GM21423 (cell line): ENCODE measurements at regions not wholly inside any gene's neighbourhood (a gene's known extent, or its start where the extent isn't known, plus 50 kb on each side); places are given as distances from the start of the nearest gene placed in this dataset.
"Not testable (repeated sequence)": the region's sequence is repeated elsewhere in the genome, so short reads cannot be mapped to it uniquely, and the experiment has no call there.

ENCODE experiments used
- ATAC-seq: cut with Tn5 transposase; IDR thresholded peaks from one replicate; pipeline ENCODE4 v1.9.1; 2021; ENCODE audit warnings: mild to moderate bottlenecking, moderate library complexity; ENCODE audit not compliant: unreplicated experiment

DNA sequence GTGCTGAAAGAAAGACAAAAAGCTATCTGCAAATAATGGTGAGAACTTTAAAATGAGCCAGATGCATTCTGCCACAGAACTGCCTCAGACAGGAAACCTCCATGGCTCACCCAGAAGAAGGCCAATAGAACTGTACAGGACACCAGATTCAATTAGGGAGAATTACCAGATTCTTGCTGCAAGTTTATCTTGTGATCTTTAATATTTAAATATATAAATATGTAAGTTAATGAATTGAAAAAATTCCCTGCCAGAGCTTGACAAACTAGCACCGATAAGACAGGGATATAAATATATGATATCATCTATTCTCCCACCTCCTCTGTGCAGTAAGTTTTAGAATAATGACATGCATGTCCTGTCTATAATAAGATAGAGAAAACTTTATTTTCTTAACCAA, 252.8 kb downstream of the PLK2 start:
- ATAC-seq: no peak

DNA sequence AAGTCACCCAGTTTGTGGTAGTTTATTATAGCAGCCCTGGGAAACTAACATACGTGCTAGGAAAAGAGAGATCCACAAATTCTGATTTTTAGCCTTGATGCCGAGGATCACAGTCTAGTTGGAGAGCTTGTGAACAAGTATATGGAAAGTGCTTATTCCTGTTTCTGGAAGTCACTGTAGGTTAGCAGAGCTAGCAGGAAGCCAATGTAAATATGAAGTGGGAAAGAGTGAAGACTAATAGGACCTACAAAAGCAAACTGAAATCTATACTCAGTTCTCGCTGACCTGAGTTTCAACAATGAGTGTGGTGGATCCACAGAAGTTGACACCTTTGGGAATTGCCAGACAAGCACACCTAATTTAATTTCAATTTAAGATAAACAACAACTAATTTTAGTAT, 254.9 kb downstream of the PLK2 start:
- ATAC-seq: no peak

DNA sequence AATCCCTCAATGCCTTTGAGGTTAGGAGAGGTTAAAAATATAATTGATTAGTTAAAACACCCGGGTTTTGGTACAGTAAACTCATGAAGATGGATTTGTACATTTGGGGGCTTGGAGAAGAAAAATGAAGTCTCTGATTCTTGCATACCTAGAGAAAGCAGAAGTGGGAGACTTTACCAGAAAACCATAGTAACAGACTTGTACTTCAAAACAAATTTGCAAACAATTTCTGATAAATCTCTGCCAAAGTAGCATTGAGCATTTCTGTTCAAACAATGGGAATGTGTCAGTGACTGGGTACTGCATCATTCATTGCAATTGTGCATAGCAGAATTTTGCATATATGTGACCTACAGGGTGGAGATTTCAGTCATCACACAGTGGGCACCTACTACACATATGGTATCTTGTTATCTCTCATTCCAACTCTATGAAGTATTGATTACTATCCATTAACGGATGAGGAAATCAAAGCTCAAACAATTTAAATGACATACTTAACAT, 256.9 kb downstream of the PLK2 start:
- no peak for ATAC-seq

DNA sequence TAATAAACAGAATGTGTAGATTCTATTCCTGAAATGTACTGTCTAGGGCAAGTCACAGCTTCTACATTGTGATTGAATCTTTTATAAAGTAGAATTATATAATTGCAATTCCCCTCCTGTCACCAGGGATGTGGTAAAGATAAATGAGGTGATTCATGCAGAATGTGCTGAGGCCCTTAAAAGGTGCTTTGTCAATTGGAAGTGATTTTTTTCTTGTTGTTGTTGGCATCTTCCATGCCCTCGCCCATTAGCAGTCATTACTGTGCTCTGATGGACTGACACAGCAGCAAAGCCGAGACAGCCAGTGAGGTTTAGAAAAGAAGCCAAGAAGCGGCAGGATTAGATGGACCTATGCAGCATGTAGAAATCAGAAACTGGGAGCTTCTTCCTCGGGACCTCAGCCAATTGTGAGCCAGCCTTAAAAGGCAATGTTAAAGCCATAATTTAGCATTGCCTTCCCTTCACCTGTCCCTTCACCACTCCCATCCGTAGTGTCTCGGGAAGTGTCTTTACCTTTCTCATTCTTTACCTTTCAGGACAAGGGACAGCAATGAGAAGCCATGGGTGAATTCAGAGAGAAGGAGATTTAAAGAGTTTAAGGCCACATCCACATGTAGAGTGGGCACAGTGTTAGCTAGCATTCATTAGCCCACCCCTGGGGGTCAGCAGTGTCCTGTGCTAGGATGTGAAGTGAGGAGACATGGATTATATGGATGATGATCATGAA, 257.8 kb downstream of the PLK2 start:
- ATAC-seq: no peak

DNA sequence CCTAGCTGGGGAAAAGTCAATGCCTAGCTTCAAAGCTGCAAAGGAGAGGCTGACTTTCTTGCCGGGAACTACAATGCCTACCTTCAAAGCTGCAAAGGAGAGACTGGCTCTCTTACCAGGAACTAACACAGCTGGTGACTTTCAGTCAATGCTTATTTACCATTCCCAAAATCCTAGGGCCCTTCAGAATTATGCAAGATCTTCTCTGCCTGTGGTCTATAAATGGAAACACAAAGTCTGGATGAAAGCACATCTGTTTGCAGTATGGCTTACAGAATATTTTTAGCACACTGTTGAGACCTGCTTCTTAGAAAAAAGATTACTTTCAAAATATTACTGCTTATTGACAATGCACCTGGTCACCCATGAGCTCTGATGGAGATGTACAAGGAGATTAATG, 259.4 kb downstream of the PLK2 start:
- no peak for ATAC-seq

DNA sequence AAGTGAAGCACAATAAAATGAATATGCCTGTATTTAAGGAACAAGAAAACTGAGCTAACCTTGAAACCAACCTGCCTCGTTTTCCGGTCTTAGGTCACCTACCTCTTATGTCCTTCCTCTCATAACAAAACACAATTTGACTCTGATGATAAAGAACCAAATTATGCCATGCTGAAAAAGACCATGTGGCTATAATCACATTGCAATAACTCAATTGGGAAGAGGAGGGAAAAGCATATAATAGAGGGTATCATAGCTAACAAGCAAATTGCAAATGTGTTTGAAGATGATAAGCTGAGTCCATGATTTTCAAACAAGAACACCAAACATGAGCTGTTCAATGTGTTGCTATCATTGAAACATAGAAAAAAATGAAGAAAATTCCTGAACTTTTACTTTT, 260.8 kb downstream of the PLK2 start:
- no peak for ATAC-seq

DNA sequence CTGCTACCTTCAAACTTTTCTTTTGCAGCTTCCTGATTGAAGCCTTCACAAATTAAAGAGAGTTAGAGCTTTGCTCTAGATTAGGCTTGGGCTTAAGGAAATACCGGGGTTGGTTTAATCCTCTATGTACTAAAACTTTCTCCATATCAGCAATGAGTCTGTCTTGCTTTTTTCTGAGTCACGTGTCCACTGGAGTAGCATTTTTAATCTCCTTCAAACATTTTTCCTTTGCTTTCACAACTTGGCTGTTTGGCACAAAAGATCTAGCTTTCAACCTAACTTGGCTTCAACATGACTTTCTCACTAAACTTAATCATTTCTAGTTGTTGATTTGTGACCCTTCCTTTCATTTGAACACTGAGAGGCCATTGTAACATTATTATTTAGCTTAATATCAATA, 261.6 kb downstream of the PLK2 start:
- ATAC-seq: no peak

DNA sequence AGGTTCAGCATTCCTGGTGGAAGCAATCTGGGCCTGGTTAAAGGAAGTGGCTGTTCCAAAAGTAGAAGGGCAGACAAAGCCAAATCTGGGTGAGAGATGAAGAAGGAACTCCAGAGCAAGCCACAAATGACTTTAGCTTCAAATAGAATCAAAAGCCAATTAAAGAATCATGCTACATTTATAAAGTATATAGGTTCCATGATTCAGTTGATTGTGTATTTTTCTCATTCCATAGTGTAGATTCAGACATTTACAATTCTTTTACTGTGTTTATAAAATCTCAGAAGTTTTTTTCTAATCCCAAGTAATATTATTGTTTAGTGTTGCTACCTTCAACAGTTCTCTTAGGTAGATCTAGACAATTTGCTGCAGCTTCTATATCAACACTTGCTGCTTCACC, 262.0 kb downstream of the PLK2 start:
- ATAC-seq: no peak

DNA sequence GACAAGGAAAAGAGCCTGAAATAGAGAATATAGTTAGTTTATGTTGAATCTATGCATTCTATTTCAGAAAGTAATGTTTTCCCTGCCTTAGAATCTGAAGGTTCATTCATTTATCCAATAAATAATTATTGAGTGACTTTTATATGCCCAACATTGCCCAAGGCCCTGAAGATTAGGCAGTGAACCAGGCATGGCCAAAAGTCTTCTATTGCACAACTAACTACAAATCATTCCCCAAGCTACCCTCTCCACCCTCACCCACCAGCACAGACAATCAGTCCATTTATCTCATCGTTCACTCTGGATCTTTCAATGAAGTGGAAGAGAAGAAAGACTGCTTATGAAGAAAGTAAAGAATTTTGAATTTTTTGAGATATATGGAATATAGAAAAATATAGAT, 268.4 kb downstream of the PLK2 start:
- ATAC-seq: no peak

DNA sequence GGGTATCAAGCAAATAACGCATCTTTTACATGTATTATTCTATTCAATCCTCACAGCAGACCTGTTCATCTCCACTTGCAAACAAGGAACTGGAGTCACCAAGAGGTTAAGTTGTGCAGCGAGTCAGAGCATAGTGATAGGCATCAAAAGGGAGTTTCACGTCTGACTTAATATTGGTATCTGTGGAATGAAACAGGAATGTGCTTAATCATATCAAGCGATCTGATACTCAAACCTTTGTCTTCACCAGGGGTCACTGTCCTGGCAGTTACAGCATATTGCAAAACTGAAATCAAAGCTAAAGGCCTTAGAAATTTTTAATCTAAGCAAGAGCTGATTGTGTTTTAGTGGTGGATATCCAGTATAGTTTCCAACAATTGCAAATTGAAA, 271.6 kb downstream of the PLK2 start:
- ATAC-seq: no peak

DNA sequence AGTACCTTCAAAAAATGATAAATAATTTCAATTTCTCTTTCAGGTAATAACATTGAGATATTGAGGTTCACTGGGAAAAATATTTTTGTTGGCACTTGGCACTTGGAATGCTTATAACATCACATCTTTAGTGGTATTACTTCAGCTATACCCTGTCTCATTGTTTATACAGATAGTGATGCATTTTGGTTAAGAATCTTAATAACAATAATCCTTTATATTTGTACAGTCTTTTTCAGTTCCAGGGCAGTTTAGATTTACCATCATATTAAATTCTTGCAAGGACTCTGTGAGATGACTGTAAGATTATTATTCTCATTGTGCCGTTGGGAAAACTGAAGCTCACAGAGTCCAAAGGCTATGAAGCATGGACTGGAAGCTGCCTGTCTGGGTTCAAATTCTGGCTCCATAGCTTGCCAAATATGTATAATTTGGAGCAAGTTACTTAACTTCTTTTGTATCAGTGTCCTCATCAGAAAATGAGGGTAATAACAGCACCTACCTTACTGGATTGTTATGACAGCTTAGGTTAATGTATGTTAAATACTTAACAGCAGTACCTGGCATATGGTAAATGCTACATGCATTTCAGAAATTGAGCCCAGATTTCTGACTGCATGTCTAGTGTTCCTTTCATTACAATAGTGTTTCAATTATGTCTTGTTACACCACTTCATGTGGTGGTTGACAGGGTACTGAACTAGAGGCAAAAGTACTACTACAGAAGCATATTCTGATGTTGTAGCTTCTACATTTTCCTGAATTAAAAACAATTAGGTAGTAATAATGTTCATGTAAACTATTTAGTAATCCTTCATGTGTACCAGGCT, 272.2 kb downstream of the PLK2 start:
- ATAC-seq: no peak

DNA sequence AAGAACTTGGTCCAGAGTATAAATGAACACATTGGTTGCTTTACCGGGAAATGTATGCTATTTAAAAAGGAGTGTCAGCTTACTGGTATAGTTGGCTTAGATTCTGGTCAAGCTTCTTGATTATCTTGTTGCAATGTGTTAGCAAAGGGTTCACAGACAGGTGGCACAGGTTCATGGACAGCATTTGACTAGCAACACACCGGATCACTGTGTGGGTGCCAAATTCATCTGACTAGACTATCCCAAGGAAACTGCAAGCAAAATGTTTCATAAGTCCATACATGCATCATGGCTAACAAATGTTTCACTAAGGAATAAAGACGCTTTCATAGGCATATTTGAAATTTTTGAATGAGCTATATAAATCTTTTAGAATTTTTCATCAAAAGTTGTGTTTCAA, 274.1 kb downstream of the PLK2 start:
- ATAC-seq: no peak

DNA sequence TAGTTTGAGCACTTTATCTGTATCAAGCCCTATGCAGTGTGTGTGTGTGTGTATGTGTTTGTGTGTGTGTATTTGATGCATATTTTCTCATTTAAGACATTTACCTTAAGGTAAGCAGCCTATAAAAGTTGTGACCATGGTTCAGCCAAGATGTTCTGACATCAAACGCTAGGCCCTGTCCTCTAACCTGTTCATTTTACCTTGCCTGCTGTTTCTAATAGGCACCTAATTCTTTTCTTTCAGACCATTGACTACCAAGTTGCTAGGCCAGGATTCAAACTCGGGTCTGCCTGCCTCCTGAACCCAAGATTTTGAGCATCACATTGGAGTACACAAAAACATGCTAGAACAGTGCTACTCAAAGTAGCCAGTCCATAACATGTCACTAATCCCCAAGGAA, 274.5 kb downstream of the PLK2 start:
- no peak for ATAC-seq

DNA sequence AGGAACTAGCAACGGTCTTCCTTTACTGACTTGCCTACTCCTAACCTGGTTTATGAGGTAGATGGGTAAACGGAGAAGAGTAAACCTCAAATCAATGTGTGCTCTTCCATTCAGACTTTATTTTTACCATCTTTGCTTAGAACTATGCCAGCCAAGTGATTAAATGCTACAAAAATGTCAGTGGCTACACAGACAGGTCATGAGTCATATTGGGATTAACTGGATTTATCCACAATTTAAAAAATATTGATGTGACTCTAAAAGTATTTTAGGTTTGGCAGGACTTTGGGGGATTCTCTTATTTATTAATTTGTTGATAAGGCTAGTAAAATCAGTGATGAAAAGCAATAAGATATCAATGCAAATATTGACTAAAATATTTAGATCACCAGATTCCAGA, 275.0 kb downstream of the PLK2 start:
- ATAC-seq: no peak

DNA sequence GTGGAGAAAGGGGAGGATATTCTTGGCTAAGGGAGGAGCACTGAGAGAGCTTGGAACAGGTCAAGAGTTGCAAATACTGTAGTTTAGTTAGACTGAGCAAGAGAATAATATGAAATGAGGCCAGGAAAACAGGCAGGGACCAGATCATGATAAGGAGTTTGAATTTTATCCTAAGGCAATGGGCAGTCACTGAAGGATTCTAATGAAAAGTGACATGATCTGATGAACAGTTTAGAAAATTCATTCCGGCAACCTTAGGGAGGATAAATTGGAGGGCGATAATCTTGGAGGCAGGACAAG, 276.1 kb downstream of the PLK2 start:
- ATAC-seq: no peak

DNA sequence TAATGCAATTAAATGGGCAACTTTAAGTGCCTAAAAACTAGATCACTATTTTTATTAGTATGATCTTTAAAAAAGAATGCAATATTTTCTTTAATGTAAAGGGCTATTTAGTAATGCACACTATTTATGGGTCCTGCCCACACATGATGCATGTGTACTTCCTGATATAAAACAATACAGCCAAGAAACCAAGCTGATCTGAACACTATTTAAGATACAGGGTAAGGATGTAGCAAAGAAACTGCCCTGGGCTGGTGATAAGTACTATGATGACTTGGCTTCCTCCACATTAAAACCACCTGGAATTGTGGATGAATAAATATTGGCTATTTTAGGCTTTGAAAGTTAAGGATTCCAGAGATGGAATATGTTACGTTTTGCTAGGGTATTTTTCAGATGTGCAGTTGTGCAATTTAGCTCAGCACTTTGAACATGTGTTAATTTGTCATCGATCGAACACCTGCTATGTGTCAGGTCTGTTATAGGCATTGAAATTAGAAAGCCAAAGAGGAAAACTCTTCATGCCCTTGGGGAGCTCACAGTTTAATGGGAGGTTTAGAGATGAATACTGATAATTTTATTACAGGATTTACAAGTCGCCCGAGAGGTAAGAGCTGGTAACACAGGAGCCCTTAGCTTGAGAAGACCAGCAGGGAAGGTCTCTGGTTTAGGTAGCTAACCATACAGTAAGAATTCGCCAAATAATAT, 276.7 kb downstream of the PLK2 start:
- ATAC-seq: no peak

DNA sequence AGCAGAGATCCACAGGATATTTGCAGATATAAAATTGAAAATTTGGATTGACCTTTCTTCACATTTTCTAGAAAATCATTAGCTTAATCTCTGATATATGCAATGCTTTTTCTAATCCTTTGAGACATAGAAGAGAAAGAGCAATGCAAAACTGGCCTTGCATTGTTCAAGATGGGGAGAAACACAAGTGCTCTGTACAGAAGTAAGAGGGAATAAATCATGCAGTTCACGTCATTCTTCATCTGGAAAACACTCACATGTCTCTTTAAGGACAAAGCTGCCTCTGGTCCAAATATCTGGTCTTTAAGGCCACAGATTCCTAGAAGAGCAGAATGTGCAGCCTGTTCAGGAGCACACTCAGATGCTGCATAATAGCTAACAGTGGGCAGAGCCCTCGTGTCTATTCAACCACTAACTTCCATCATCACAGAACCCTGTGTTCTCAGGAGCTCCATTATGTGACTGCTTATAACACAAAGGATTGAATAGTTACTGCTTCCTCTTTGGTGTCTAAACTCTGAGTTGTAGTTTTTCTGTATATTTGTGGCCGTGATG, 277.5 kb downstream of the PLK2 start:
- ATAC-seq: no peak

DNA sequence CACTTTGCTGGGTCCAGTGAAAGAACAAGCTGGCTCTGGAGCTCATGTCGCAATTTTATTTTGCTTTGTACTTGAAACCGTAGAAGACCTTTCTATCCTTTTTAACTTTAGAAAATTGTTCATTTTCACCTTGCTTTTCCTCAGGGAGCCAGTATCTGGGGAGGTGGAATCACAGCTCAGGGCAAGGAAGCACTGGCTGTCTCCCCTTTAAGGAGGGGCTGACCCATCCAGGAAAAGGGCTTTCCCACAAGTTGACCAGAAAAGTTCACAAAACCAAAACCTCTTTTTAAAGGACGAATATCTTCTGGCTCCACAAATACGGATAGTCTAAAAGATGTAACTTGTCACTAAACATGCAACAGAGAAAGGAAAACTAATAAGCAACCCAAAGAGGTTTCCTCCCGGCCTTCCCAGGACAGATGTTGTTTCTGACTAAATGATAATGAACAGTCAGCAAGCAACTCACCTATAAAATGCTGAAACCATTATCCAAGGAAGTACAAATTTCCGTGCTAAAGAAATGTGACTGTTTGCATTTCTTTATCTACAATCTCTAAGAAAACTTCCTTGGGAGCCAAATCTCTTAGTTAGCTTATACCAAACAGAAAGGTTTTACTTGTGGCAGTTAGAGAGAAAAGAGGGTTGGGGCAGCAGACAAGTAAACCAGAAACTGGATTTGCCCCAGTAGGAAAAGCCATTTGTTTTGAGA, 278.2 kb downstream of the PLK2 start:
- ATAC-seq: no peak

DNA sequence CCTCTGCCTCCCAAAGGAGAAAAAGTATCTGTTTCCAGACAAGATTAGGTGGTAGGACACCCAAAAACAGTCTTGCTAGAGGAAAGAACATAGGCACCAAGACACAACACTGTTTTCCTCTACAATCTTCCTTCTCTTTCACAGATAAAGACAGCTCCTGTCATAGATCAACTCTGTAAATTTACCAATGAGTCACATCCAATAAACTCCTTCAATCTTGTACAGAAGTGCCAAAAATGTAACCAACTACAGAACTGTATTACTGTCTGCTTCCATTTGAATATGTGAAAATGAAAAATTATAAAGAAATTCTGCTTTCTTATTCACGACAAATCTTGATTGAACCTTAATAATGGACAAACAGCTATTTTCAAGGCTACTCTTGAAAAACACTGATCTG, 286.9 kb downstream of the PLK2 start:
- no peak for ATAC-seq

DNA sequence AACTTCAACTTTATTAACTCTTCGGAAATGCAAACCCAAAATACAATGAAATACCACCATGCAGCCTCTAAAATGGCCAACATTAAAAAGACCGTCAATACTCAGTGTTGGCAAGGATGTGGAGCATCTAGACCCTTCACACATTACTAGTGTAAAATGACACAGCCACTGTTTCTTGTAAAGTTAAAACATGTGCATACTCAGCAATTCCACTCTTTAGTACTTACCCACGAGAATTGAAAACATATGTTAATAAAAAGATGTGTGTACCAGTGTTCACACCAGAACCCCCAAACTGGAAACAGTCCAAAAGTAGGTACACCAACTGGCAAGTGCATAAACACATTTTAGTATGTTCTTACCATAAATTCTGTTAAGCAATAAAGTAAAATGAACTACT, 294.7 kb downstream of the PLK2 start:
- no peak for ATAC-seq

DNA sequence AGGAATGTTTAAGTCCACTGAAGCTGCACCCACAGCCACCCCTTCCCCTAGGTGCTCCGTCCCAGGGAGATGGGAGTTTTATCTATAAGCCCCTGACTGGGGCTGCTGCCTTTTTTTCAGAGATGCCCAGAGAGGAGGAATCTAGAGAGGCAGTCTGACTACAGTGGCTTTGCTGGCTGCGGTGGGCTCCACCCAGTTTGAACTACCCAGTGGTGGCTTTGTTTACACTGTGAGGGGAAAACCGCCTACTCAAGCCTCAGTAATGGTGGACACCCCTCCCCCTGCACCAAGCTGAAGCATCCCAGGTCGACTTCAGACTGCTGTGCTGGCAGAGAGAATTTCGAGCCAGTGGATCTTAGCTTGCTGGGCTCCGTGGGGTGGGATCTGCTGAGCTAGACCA, 298.0 kb downstream of the PLK2 start:
- not testable (repeated sequence) for ATAC-seq
